Ishikawa (cell line): ENCODE measurements at regions not wholly inside any gene's neighbourhood (a gene's known extent, or its start where the extent isn't known, plus 50 kb on each side); places are given as distances from the start of the nearest gene placed in this dataset.

Experiments used
- CEBPB ChIP-seq: IDR thresholded peaks from 2 replicates; pipeline ENCODE4 v1.6.1; 2012
- EP300 ChIP-seq: IDR thresholded peaks from 2 replicates; pipeline ENCODE4 v1.6.1; 2012; ENCODE audit warnings: borderline replicate concordance
- RAD21 ChIP-seq: IDR thresholded peaks from 2 replicates; pipeline ENCODE4 v1.6.1; 2012; ENCODE audit warnings: low read depth
- TCF12 ChIP-seq: IDR thresholded peaks from 2 replicates; pipeline ENCODE4 v1.6.1; 2012; ENCODE audit warnings: low read depth

GRCh38 chr2:64327129-64327509 is 126.8 kb upstream of the LGALSL start:
- TF ChIP-seq CEBPB = no peak
- TF ChIP-seq TCF12 = no peak
- TF ChIP-seq EP300 = no peak
- no peak for TF ChIP-seq RAD21
